B cell (primary cell): ENCODE measurements at regions not wholly inside any gene's neighbourhood (a gene's known extent, or its start where the extent isn't known, plus 50 kb on each side); places are given as distances from the start of the nearest gene placed in this dataset.

Experiments
- ATAC-seq: fragments of 200-7000 bp; cut with Tn5 transposase; one replicate; pipeline ENCODE4 v1.10.0; 2021; ENCODE audit warnings: low read depth, mild to moderate bottlenecking, moderate number of reproducible peaks, moderate library complexity
- CTCF ChIA-PET: fragments of 350-600 bp; sonication (Branson Sonifier 250); formaldehyde crosslinking; loops from one replicate; lab custom pipeline; 2021; ENCODE audit warnings: antibody characterized with exemption, inconsistent platforms; lab: Charles Lee
- POLR2A ChIA-PET: fragments of 350-600 bp; sonication (Branson Sonifier 250); formaldehyde crosslinking; loops from one replicate; lab custom pipeline; 2021; ENCODE audit warnings: antibody characterized with exemption; lab: Charles Lee
- DNase-seq: peaks from one replicate; pipeline ENCODE4 v3.0.0; 2013
- H2AFZ ChIP-seq: 2 replicates; pipeline ENCODE4 v1.6.1; 2012; ENCODE audit warnings: mild to moderate bottlenecking, low read depth, low read length; ENCODE audit not compliant: insufficient read depth, poor library complexity, severe bottlenecking
- H3K27ac ChIP-seq, 2 donors: 1 replicate in 1 of 2; 2 replicates in 1 of 2; pipeline ENCODE4 v1.5.1; 2012 to 2013; ENCODE audit warnings: low read length in 2 of 2, mild to moderate bottlenecking in 2 of 2, moderate library complexity in 1 of 2
- H3K27me3 ChIP-seq, 4 experiments: fragments of 200-600 bp in 1 of 4; sonication (generic) in 1 of 4; replicated peaks in 1 of 4; 1 replicate in 2 of 4; 2 replicates in 2 of 4; pipeline versions ENCODE4 v1.6.1 to v1.7.0; 2013 to 2016; ENCODE audit warnings: low read length in 3 of 4, mild to moderate bottlenecking in 2 of 4, mixed read lengths in 1 of 4, moderate library complexity in 1 of 4; ENCODE audit not compliant: insufficient read depth in 4 of 4, control insufficient read depth in 3 of 4; ENCODE audit errors: control extremely low read depth in 1 of 4
- H3K36me3 ChIP-seq, 2 experiments: replicated peaks in 1 of 2; 1 replicate in 1 of 2; 2 replicates in 1 of 2; pipeline versions ENCODE4 v1.6.1 to v1.7.1; 2013; ENCODE audit warnings: low read length in 1 of 2; ENCODE audit not compliant: insufficient read depth in 2 of 2, control insufficient read depth in 1 of 2; ENCODE audit errors: control extremely low read depth in 1 of 2, extremely low read depth in 1 of 2
- H3K4me1 ChIP-seq, 2 donors: fragments of 200-600 bp in 1 of 2; sonication (generic) in 1 of 2; 1 replicate in 1 of 2; 2 replicates in 1 of 2; pipeline versions ENCODE4 v1.5.1 to v1.6.1; 2013 to 2017; ENCODE audit warnings: low read length in 2 of 2; ENCODE audit not compliant: control insufficient read depth in 2 of 2, insufficient read depth in 2 of 2
- H3K4me2 ChIP-seq: replicated peaks from 2 replicates; pipeline ENCODE3; 2012; ENCODE audit warnings: mild to moderate bottlenecking, low read depth, low read length; ENCODE audit not compliant: poor library complexity, severe bottlenecking
- H3K4me3 ChIP-seq, 5 experiments: fragments of 200-600 bp in 1 of 5; sonication (generic) in 1 of 5; 1 replicate in 3 of 5; 2 replicates in 2 of 5; pipeline versions ENCODE4 v1.5.1 to v1.7.0; 2011 to 2016; ENCODE audit warnings: low read length in 4 of 5, mild to moderate bottlenecking in 4 of 5, low read depth in 2 of 5, control low read depth in 1 of 5, moderate library complexity in 1 of 5; ENCODE audit not compliant: insufficient read depth in 1 of 5; ENCODE audit errors: control extremely low read depth in 1 of 5, extremely low read depth in 1 of 5
- H3K79me2 ChIP-seq: fragments of 200-600 bp; sonication (generic); one replicate; pipeline ENCODE4 v1.6.0; 2016; ENCODE audit warnings: low read length; ENCODE audit not compliant: control insufficient read depth, insufficient read depth
- H3K9ac ChIP-seq: fragments of 200-600 bp; sonication (generic); 2 replicates; pipeline ENCODE4 v1.6.1; 2017; ENCODE audit warnings: mild to moderate bottlenecking, low read length, moderate library complexity
- H3K9me3 ChIP-seq, 3 donors: one replicate each; pipeline versions ENCODE4 v1.6.1 to v1.7.1; 2013; ENCODE audit warnings: low read length in 2 of 3; ENCODE audit not compliant: control insufficient read depth in 2 of 3, insufficient read depth in 1 of 3; ENCODE audit errors: control extremely low read depth in 1 of 3
- H4K20me1 ChIP-seq: 2 replicates; pipeline ENCODE4 v1.6.0; 2012; ENCODE audit warnings: mild to moderate bottlenecking, low read length; ENCODE audit not compliant: insufficient read depth, control insufficient read depth, poor library complexity, severe bottlenecking
- H3K27ac Mint-ChIP-seq: one replicate; pipeline ENCODE4 v1.8.0; 2021; ENCODE audit warnings: mixed read lengths
- H3K27me3 Mint-ChIP-seq: one replicate; pipeline ENCODE4 v1.8.0; 2021; ENCODE audit warnings: mixed read lengths
- H3K4me1 Mint-ChIP-seq: one replicate; pipeline ENCODE4 v1.8.0; 2021; ENCODE audit warnings: mixed read lengths
- H3K4me3 Mint-ChIP-seq: one replicate; pipeline ENCODE4 v1.8.0; 2021; ENCODE audit warnings: mixed read lengths
- H3K9me3 Mint-ChIP-seq: one replicate; pipeline ENCODE4 v1.8.0; 2022; ENCODE audit warnings: mixed read lengths; ENCODE audit not compliant: insufficient read depth
- CTCF ChIP-seq: fragments of 200-600 bp; IDR thresholded peaks from one replicate; pipeline ENCODE4 v1.8.0; 2022; ENCODE audit warnings: antibody characterized with exemption, mild to moderate bottlenecking
- EZH2 ChIP-seq: IDR thresholded peaks from 2 replicates; pipeline ENCODE4 v1.6.1; 2012; ENCODE audit warnings: borderline replicate concordance, low read depth, mild to moderate bottlenecking, moderate library complexity, low read length; ENCODE audit not compliant: insufficient read depth, poor library complexity, severe bottlenecking
- WGBS: methylation state at CpG from one replicate; pipeline ENCODE4 v1.1.5; 2013; ENCODE audit warnings: missing lambda C conversion rate; ENCODE audit not compliant: insufficient coverage; 5-methylcytosine and 5-hydroxymethylcytosine counted together
- intact Hi-C: fragments of 100-400 bp; cut with micrococcal nuclease; formaldehyde crosslinking; loops from one replicate; pipeline ENCODE4 v1.10.0; 2022

DNA sequence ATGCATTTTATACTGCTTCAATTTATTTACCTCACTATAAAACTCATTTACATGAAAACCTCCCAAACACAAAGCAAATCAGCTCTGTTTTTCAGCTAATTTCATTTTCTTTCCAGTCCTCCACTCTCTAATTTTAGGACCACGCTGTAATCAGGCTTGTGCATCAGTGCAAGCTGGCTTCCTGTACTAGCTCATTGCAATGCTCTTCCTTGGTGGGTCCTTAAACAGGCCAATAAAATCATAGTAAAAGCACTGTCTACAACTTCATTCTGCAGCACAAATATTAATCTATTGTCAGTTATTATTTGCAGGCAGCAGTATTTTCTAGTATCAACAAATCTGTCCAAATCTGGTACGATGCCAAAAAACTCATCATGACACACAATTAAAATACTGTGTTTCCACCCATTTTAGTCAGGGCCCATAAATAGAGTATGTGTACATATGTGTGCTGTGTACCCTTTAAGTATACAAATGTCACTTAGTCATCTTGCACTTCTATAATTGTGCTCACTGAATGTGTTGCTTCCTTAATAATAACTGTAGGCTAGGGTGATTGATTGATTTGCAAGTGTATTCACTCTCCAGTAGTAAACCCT, 178.2 kb upstream of the HCCS start:
- H3K4me3 Mint-ChIP-seq: no peak overlapping the region

DNA sequence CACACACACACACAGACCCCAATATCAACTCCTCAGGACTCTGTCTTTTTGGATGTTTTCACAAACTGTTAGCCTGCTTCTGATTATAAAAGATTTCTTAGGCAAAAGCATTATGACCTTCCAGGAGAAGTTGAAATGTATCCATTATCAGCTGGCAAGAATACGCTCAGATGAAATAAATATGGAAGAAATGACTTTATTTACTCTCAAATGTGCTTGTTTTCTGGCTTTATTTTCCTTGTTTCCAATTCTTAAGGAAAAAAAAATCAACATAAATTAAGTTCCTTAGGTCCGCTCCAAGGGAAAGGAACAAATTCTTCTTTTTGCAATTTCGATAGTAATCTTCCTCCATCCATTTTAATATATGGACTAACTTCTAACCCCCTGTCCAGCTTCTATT, 175.6 kb upstream of the HCCS start:
- H3K9ac ChIP-seq: no peak overlapping the region
- Mint-ChIP-seq H3K4me1 (no peaks in the 10 kb centered on the region), H3K4me3 (no peak overlapping the region), H3K27ac (no peak overlapping the region), H3K27me3 (no peaks in the 10 kb centered on the region), H3K9me3 (no peaks in the 10 kb centered on the region)
- H3K36me3 ChIP-seq: no peaks in the 10 kb centered on the region
- intact Hi-C loops: no loop called here
- H3K4me1 ChIP-seq: no peaks in the 10 kb centered on the region
- CTCF ChIA-PET: no interaction called here
- ATAC-seq (no peak), DNase-seq (no peak)
- no peak overlapping the region for H3K27ac ChIP-seq
- H3K9me3 ChIP-seq: no peaks in the 10 kb centered on the region
- POLR2A ChIA-PET: no interaction called here
- no peaks in the 10 kb centered on the region for H3K27me3 ChIP-seq
- H3K4me3 ChIP-seq: no peak overlapping the region
- H3K4me2 ChIP-seq: no peak overlapping the region
- H4K20me1 ChIP-seq: no peaks in the 10 kb centered on the region
- WGBS: no CpG with 5 or more reads among the region's 3 CpGs
- no peaks in the 10 kb centered on the region for H3K79me2 ChIP-seq
- TF ChIP-seq EZH2: no peak
- no peak overlapping the region for H2AFZ ChIP-seq

More for the DNA sequence above, 178.2 kb upstream of the HCCS start:
- no peaks in the 10 kb centered on the region for H3K27me3 ChIP-seq
- no peaks in the 10 kb centered on the region for H3K36me3 ChIP-seq
- H3K4me3 ChIP-seq: no peak overlapping the region
- WGBS: 40% methylated on average over 1 of the region's 2 CpGs
- ATAC-seq (no peak), DNase-seq (no peak)
- ChIA-PET CTCF (no interaction called here), POLR2A (no interaction called here)
- no peak overlapping the region for H3K27ac ChIP-seq
- H3K9ac ChIP-seq: no peak overlapping the region
- no peaks in the 10 kb centered on the region for H4K20me1 ChIP-seq
- H3K79me2 ChIP-seq: no peaks in the 10 kb centered on the region
- H2AFZ ChIP-seq: no peak overlapping the region
- no peak overlapping the region for H3K27ac Mint-ChIP-seq
- no peaks in the 10 kb centered on the region for H3K4me1 ChIP-seq
- TF ChIP-seq CTCF: no peak
- TF ChIP-seq EZH2: no peak
- no peak overlapping the region for H3K4me2 ChIP-seq
- H3K9me3 Mint-ChIP-seq: no peaks in the 10 kb centered on the region
- intact Hi-C loops: no loop called here
- no peaks in the 10 kb centered on the region for H3K9me3 ChIP-seq
- no peaks in the 10 kb centered on the region for H3K27me3 Mint-ChIP-seq
- no peaks in the 10 kb centered on the region for H3K4me1 Mint-ChIP-seq
